ENCODE measurements at regions not wholly inside any gene's neighbourhood (a gene's known extent, or its start where the extent isn't known, plus 50 kb on each side); places are given as distances from the start of the nearest gene placed in this dataset.

- no peak for DNase-seq
Measured at GRCh38 chr1:90126834-90127233, 131.9 kb downstream of the ZNF326 start.

GRCh38 chr1:90122654-90123340 is 127.9 kb downstream of the ZNF326 start:
- no peak for DNase-seq

GRCh38 chr1:90114521-90115141 is 119.7 kb downstream of the ZNF326 start:
- peak; percentile 77 for DNase-seq

GRCh38 chr1:90107990-90108389 is 113.1 kb downstream of the ZNF326 start:
- no peak for DNase-seq

GRCh38 chr1:90106311-90106710 is 111.4 kb downstream of the ZNF326 start:
- no peak for DNase-seq

- no peak for DNase-seq
Measured at GRCh38 chr1:90104941-90105538, 110.1 kb downstream of the ZNF326 start.

GRCh38 chr1:90100566-90100965 is 105.7 kb downstream of the ZNF326 start:
- DNase-seq, result no peak

- DNase-seq, result no peak
Measured at GRCh38 chr1:90092441-90092840, 97.5 kb downstream of the ZNF326 start.
